ENCODE measurements at regions not wholly inside any gene's neighbourhood (a gene's known extent, or its start where the extent isn't known, plus 50 kb on each side); places are given as distances from the start of the nearest gene placed in this dataset.

- TF ChIP-seq SIN3A (conservative IDR thresholded peaks at IDR 0.05 in 1 of 2, IDR thresholded peaks at IDR 0.05 in 1 of 2; ENCODE audit: low read depth in 1 of 2, low read length in 2 of 2) (no peak), CTCF (IDR thresholded peaks at IDR 0.05; ENCODE audit: control extremely low read depth in 1 of 3, insufficient read depth in 1 of 3, low read depth in 1 of 3, low read length in 3 of 3) (no peak), POLR2A (IDR thresholded peaks at IDR 0.05; ENCODE audit: control extremely low read depth in 1 of 2, low read depth in 2 of 2, low read length in 2 of 2) (no peak)
These were observed 101.1 kb upstream of the OTOS start for GRCh38 chr2:240241572-240241971.

All from H1 (cell line).